ENCODE measurements at regions not wholly inside any gene's neighbourhood (a gene's known extent, or its start where the extent isn't known, plus 50 kb on each side); places are given as distances from the start of the nearest gene placed in this dataset.
"Not testable (repeated sequence)": the region's sequence is repeated elsewhere in the genome, so short reads cannot be mapped to it uniquely, and the experiment has no call there.

- no peak for DNase-seq
Observed at GRCh38 chr5:126098330-126099017, 324.7 kb upstream of the GRAMD2B start.

DNA sequence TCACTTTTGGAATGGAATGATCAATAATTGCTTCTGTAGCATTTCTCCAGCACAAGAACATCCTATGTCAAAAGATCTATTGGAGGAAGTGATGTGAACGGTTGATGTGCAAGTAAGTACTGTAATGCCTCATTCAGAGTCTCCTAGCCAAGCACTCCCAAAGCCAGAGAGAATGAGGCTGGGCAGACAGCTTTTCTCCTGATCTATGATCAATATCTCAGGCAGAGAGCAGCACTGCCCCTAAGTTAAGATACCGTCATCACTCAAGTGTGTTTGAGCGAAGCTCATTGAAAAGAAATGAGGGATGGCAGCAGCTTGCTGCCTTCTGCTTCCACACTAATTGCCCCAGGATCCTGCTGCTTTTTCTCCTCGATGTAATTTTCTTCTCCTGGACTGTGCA is 324.1 kb upstream of the GRAMD2B start:
- no peak for DNase-seq

DNA sequence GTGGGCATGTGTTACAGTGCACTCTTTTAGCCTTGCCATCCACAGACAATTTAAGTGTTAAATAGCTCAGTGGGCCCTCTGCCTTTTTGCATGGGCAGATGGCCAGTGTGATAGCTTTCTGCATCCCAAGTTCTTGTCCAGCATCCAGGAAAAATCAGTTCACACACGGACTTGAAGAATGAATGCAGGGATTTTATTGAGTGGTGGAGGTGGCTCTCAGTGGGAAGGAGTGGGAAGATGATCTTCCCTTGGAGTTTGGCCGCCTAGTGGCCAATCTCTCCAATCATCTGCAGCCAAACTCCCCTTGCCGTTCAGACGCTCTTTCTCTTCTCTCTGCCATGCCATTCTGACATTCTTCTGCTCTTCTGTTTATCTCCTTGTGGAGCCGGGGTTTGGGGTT is 322.4 kb upstream of the GRAMD2B start:
- no peak for DNase-seq

- no peak for DNase-seq
Observed at GRCh38 chr5:126101901-126102300, 321.3 kb upstream of the GRAMD2B start.

GRCh38 chr5:126103050-126103449 is 320.2 kb upstream of the GRAMD2B start:
- no peak for DNase-seq

GRCh38 chr5:126103868-126104267 is 319.3 kb upstream of the GRAMD2B start:
- no peak for DNase-seq

DNA sequence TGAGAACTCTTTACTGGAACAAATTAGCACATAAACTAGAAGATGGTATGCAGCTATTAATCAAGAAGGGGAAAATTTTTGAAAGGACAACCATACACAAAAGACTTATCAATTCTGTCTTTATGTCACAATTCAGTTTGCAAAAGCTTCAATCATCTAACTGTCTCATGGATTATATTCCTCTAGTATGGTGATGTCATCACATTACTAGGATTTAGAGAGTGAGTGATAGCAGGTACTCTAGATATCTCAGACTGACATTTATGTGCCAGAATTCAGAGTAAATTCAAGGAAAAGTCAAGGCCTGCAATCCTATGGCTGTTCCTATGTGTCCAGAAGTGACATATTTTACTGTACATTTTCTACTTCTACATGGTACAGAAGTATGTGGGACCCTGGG is 318.9 kb upstream of the GRAMD2B start:
- DNase-seq, result no peak

DNA sequence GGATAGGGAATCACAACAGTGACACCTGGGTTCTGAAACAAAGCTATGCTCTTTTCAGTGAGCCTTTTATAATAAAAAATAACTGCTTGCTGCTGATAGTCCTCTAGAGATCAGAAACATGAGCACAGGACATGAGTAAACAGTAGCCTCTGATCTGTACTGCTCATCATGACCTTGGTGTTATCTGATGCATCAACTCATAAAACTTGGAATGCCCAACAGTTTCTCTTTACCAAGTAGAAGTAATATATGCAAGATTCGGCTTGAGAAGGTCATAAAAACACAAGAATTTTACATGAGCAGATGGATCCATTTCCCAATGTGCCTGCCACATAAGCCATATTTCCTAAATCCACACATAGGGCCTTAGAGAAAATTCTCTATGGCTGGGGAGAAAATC is 318.3 kb upstream of the GRAMD2B start:
- DNase-seq, result no peak

DNA sequence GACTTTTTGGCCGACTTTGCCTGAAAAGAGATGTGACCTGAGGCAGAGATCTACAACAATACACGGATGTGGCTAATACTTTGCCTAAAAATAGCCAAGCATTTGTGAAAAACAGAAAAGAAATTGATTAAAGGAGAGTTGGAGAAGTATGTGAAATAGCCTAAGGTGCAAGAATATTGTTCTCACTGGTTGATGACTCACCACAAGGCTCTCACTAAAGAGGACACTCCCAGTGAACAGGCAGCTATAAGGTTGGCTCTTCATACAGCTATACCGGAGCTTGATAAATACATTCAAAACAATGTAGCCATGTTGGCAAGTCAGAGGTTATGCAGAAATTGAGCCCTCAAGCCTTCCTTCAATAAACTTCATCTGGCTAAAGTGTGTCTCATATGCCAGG is 317.2 kb upstream of the GRAMD2B start:
- DNase-seq, result no peak

DNA sequence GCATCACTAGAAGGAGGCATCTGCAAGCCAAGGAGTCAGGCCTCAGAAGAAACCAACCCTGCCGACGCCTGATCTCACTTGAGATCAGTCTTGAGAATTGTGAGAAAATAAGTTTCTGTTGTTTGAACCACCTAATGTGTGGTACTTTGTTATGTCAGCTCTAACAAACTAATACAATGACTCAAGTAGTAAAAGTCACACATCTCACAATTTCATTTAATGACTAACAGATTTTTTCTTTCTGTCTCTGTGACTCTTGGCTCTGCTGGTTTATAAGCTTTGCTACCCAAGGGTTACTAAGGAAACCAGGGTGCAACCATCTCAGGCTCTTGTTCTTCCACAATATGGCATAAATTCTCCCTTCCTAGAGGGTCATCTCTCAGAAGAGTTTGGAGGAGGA is 315.8 kb upstream of the GRAMD2B start:
- DNase-seq, result no peak

DNA sequence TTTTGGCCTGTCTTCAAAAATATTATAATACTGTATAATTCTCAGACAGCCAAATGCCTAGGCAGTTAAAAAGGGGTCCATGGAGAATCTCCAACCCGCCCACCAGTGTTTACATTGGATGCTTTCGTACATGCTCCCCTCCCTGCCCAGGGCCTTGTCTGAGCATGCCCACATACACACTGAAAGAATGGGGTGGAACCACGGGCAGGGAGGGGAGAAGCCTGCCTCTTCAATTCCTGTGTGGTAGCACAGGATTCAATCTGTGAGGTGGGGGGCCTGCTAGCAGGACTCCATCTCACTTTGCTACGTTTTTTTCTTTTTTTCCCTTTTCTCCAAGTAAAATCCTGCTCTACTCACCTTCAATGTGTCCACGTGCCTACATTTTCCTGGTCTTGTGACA is 314.7 kb upstream of the GRAMD2B start:
- no peak for DNase-seq

GRCh38 chr5:126115059-126115629 is 308.1 kb upstream of the GRAMD2B start:
- DNase-seq, result no peak

- DNase-seq, result no peak
Observed at GRCh38 chr5:126117044-126117443, 306.2 kb upstream of the GRAMD2B start.

- no peak for DNase-seq
Observed at GRCh38 chr5:126119887-126120442, 303.2 kb upstream of the GRAMD2B start.

DNA sequence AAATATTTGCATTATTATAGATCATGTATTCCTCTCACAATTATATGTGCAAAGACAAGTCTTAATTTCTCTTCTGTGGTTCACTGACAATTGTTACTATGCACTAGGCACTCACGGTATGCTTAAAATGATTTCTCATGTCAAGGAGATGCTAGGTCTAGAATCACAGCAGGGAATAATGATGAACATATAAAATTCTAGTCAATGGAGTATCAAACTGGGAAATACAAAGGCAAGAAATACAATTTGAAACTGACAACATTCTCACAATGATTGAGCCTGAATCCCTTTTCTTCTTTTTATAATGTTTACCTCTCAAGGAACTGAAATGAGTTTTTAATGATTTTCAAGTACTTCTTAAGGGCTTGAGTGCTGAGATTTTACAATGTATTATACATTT is 302.3 kb upstream of the GRAMD2B start:
- DNase-seq, result no peak

DNA sequence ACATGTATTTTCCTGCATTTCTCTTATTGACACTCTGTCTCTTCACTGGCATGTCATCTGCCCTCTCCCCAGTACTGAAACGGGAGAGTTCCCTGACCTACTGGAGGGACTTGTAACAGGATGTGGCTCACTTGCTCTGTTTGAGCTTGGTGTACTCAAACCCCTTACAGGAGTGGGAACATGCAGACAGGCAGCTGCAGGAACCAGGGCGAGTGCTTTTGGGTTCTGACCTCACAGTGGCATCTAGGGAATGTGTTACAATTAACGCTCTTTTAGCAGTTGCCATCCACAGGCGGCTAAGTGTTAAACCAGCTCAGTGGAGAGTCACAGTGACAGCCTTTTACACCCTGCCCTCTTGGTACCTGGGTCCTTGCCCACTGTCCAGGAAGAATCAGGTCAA is 300.3 kb upstream of the GRAMD2B start:
- DNase-seq, result no peak

DNA sequence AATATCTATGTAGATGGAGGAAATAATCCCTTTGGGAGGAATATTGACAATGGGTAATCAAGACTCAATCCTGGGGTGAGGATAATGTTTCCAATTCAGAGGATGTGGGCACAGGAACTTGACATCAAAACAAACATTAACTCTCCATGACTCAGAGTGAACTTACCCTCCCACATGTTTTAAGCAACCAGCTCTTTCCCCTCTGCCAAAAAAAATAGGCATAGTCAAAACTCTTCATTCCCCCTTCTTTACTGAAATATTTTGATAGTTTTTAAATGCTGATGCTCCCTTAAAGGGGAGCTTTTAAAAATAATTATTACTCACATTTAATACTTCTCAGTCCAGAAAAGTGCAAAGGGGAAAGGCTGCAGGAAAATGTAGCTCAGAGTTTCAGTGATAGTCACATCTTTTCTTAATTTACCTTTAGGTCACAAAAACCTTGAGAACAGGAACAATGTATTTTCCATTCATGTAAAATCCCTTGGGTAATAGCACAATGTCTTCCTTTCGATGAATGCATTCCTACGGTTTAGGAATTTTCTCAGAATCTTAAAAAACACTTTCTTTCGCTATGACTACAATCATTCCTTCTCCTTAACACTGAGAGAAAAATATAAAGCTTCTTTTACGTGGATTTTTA is 298.4 kb upstream of the GRAMD2B start:
- DNase-seq, result no peak

DNA sequence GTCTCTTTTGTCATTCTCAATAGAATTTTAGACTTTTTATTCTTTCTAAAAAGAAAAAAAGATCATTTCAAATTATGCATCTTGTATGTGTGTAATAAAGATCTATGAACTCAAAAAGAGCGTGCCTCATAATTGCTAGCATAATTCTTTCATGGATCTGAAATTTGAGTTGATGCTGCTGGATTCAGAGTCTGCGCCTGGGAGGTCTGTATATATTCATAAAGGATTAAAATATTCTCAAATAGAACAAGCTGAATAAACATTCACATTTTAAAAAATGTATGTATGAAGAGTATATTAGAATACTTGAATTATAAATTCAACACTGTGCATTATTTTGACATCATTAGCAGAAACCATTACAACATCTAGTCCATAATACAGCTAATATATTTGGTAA is 297.8 kb upstream of the GRAMD2B start:
- DNase-seq, result no peak

GRCh38 chr5:126126574-126126973 is 296.6 kb upstream of the GRAMD2B start:
- DNase-seq, result no peak

- DNase-seq, result not testable (repeated sequence)
Observed at GRCh38 chr5:126127371-126127770, 295.8 kb upstream of the GRAMD2B start.

DNA sequence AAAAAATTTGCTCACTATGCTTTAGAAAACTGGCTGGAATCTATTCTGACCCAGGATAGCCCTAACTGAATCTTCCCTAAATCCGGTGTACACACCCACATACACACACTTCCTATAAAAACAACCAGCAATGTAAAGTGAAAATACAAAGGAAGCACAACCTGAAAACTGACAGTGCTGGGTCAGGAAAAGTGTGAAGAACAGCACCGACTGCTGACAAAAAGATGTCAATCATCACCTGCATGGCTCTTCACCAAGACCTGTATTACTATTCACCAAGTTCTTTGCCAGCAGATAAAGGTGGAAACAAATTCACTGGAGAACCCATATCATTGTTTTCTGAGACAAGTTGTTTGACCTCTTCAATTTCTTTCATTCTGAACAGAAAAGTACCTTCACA is 293.8 kb upstream of the GRAMD2B start:
- DNase-seq, result no peak

DNA sequence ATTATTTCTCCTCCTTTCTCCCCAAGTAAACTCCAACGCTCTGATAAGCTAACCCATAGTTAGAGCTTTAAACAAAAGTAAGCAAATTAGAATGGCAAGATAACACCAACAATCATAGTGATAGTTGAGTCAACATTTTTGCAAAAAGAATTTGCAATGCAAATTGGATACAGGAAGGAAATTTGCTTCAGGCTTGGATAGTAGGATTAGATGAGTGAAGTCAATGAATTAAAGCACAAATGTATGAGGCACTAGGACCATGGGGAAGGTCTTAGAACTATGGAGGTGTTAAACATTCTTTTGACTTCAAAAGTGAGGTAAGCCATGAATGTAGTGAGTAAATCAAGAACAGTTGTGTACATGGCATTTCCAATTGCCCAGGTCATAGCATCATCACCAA is 289.8 kb upstream of the GRAMD2B start:
- no peak for DNase-seq

DNA sequence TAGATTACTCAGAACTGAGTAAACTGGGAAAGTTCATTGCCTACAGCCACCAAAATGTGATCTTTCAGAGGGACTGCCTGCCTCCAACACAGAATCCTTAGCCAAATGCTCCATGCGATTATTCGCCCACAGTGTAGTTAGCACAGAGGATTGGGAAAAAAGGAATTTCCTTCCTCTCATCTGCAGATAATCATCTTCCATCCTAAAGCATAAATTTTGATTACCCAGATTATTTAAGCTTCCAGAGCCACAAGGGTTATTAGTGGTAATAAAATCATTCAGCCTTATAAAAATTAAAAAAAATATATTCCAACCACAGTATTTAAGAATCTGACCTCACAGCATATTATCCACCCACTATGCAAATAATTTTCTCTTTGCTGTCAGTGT is 285.3 kb upstream of the GRAMD2B start:
- no peak for DNase-seq

DNA sequence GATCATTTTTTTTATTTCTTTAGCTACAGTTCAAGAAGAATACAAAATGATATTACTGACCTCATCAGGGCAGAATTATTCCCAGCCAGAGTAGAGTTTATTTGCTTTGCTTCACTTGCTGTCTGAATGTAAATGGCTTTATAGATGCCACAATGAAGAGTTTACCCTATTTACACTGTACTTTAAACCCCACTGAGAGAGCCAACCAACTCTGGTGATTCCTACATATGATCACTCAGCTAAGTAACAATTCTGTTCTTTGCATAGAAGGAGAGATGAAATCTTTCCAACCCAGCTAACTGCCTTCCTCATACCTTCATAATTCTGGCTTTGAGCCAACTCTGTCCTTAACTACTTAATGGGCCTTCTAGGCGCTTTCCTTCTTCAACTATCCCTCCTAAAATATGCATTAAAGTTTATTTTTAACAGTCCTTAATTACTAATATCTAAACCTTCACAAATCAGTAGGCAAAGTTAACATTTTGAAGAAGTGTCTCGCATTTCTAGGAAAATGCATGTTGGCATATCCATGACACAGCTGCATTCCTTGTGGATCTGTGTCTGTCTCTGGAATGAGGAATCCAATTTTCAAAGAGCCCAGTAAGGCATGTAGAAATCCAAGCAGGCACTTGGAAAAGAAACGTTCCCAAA is 284.8 kb upstream of the GRAMD2B start:
- no peak for DNase-seq

All from activated CD4-positive, CD25-positive, alpha-beta regulatory T cell (primary cell).